ENCODE measurements at regions not wholly inside any gene's neighbourhood (a gene's known extent, or its start where the extent isn't known, plus 50 kb on each side); places are given as distances from the start of the nearest gene placed in this dataset.

DNA sequence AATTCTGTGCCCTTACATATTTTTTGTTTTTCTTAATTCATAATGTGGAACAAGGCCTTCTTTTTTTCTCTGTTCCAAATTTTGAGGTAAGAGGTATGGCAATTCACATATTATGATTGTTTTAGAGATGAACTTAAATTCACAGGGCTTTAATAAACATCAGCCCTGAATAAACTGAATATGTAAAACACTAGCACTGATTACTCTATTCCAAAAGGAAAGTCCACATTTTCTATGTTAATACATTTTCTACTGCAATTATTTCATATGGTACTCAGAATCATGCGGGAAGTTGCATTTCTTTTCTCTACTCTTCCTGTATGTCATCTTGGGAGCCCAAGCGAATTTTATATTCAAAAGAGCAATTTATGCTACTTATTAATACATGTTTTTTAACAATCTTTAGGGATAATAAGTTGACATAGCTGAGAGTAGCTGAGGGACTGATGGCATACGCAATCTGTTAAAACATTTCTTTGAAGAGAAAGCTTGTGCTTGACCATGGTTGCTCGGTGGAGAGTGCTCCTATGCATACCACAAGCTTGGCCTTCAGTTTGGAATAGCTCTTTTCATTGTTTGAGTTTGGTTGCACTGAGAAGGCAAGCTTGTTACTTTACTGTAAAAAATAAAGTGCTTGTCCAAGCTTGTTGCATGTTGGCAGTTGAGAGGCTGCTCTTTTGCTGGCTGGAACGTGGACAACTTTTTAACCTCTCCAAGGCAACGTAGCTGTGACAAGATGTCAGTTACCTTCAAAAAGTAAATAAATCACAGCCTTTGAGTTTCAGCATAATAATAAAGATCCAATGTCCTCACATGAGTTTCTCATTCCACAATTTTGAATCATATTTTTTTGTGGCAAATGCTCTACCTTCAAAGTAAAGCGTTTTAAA lies 196.3 kb upstream of the SPRY1 start:
- no peak for TF ChIP-seq BHLHE40 (IDR thresholded peaks at IDR 0.05; ENCODE audit: low read depth, low read length)
- TF ChIP-seq, protein P1, sequence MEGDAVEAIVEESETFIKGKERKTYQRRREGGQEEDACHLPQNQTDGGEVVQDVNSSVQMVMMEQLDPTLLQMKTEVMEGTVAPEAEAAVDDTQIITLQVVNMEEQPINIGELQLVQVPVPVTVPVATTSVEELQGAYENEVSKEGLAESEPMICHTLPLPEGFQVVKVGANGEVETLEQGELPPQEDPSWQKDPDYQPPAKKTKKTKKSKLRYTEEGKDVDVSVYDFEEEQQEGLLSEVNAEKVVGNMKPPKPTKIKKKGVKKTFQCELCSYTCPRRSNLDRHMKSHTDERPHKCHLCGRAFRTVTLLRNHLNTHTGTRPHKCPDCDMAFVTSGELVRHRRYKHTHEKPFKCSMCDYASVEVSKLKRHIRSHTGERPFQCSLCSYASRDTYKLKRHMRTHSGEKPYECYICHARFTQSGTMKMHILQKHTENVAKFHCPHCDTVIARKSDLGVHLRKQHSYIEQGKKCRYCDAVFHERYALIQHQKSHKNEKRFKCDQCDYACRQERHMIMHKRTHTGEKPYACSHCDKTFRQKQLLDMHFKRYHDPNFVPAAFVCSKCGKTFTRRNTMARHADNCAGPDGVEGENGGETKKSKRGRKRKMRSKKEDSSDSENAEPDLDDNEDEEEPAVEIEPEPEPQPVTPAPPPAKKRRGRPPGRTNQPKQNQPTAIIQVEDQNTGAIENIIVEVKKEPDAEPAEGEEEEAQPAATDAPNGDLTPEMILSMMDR (conservative IDR thresholded peaks at IDR 0.05; ENCODE audit: low read depth, low read length), result no peak
- TF ChIP-seq RFX5 (IDR thresholded peaks at IDR 0.05; ENCODE audit: low read depth, low read length), result no peak
- TF ChIP-seq MAFK (IDR thresholded peaks at IDR 0.05; ENCODE audit: low read depth, low read length), result no peak
- no peak for TF ChIP-seq CEBPB (IDR thresholded peaks at IDR 0.05; ENCODE audit: low read depth, low read length)
- no peak for TF ChIP-seq POLR2A (IDR thresholded peaks at IDR 0.05; ENCODE audit: low read depth, low read length)
- no peak for TF ChIP-seq SMC3 (IDR thresholded peaks at IDR 0.05; ENCODE audit: low read depth, low read length)
- TF ChIP-seq RAD21 (IDR thresholded peaks at IDR 0.05; ENCODE audit: low read length), result no peak
- TF ChIP-seq, protein P2, sequence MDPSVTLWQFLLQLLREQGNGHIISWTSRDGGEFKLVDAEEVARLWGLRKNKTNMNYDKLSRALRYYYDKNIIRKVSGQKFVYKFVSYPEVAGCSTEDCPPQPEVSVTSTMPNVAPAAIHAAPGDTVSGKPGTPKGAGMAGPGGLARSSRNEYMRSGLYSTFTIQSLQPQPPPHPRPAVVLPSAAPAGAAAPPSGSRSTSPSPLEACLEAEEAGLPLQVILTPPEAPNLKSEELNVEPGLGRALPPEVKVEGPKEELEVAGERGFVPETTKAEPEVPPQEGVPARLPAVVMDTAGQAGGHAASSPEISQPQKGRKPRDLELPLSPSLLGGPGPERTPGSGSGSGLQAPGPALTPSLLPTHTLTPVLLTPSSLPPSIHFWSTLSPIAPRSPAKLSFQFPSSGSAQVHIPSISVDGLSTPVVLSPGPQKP (IDR thresholded peaks at IDR 0.05; ENCODE audit: borderline replicate concordance, low read depth, low read length), result no peak
- TF ChIP-seq CHD1 (IDR thresholded peaks at IDR 0.05; ENCODE audit: low read depth, low read length), result no peak
- TF ChIP-seq RCOR1 (IDR thresholded peaks at IDR 0.05; ENCODE audit: insufficient replicate concordance, low read length), result no peak
- TF ChIP-seq MXI1 (IDR thresholded peaks at IDR 0.05; ENCODE audit: borderline replicate concordance, low read depth, low read length), result no peak
- TF ChIP-seq, protein P3, sequence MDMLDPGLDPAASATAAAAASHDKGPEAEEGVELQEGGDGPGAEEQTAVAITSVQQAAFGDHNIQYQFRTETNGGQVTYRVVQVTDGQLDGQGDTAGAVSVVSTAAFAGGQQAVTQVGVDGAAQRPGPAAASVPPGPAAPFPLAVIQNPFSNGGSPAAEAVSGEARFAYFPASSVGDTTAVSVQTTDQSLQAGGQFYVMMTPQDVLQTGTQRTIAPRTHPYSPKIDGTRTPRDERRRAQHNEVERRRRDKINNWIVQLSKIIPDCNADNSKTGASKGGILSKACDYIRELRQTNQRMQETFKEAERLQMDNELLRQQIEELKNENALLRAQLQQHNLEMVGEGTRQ (IDR thresholded peaks at IDR 0.05; ENCODE audit: low read depth, low read length), result no peak
